Pons (tissue), 1 donor: ENCODE measurements at regions not wholly inside any gene's neighbourhood (a gene's known extent, or its start where the extent isn't known, plus 50 kb on each side); places are given as distances from the start of the nearest gene placed in this dataset.

Experiments used
- DNase-seq: peaks from one replicate; pipeline ENCODE4 v3.0.0-alpha.2; 2016; ENCODE audit warnings: low spot score

- no peak for DNase-seq
Measured at GRCh38 chr4:36966756-36967460, 277.6 kb upstream of the NWD2 start.

DNA sequence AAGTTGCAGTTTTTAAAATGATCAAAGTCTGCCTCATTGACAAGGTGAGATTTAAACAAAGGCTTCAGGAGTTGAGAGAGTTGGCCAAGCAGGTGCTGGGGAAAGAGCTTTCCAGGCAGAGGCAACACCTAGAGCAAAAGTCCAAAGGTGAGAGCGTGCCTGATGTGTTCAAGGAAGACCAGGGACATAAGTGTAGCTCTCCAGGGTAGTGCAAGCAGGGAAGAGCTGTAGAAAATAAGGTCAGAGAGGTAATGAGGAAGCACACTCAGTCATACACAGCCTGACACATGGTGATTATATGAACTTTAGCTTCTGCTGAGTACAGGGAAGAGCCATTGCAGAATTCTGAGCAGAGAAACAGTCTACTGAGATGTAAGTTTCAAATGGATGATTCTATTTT lies 265.0 kb upstream of the NWD2 start:
- DNase-seq, result no peak

DNA sequence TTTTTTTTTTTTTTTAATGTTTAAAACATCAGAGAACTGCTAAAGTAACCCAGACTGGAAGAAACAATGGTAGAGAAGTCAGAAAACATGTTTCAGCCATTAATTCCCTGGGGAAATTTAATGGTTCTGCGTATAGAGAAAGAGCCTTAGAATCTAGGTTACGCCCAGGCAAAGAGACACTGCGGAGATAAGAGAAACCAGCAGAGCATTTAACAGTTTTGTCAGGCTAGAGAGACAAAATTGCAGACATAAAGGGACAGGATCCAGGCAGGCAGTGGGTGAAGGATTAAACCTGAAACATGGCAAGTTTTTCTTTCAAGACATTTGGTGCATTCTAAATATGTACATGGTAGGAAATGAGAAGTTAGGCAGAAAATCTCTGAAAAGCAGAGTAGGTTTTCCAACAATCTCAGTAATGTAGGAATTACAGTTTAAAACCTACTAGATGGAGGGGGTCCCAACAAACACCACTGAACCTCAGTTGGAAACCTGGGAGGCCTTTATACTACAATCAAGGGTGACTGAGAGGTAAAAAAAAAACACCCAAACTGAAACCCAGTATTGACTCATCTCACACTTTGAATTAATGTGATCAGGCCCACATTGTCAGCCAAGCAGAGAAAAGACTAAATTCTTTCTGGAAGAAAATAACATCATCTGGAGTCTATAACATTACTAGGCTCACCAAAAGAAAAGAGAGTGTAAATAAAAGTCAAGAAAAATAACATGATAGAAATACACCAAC lies 254.2 kb upstream of the NWD2 start:
- no peak for DNase-seq

- no peak for DNase-seq
Measured at GRCh38 chr4:36997727-36998126, 246.8 kb upstream of the NWD2 start.

GRCh38 chr4:37000281-37000680 lies 244.3 kb upstream of the NWD2 start:
- DNase-seq, result no peak

DNA sequence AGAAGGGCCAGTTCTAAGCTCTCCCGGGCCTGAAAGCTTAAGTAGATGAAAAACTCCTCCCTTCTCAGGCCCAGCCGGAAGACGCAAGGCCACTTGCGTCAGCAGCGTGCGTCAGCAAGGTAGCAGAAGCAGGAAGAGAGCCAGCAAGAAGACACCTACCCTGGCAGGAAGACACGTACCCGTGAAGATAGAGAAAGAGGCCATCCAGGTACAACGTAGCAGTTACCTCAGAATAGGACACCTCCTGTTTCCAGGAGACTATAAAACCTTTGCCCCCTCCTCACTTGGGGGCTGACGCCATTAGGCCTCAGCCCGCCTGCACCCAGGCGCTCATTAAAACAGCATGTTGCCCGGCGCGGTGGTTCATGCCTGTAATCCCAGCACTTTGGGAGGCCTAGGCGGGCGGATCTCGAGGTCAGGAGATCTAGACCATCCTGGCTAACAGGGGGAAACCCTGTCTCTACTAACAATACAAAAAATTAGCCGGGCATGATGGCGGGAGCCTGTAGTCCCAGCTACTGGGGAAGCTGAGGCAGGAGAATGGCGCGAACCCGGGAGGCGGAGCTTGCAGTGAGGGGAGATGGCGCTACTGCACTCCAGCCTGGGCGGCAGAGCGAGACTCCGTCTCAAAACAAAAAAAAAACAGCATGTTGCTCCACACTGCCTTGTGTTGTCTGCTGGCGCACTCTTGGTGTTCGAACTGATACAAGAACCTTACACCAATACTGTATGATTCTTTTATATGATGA lies 242.7 kb upstream of the NWD2 start:
- DNase-seq, result no peak

DNA sequence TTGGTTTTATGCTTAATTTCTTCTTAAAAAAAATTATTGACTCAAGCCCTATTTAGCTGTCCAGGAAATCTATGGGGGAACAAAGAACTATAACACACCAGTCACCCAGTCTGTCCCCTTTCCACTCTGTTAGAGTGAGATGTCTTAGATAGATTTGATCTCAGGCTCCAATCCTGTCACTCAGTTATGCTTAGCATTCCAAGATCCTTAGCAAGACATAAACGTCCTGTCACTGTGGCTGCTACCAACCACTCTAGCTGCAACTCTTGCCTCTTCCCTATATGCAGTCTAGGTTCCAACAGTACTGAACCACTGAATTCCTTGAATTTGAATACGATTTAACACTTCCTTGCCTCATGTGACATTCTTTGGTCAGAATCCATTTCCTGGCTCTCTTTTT lies 241.9 kb upstream of the NWD2 start:
- DNase-seq, result no peak

GRCh38 chr4:37008199-37008598 lies 236.3 kb upstream of the NWD2 start:
- no peak for DNase-seq

- DNase-seq, result no peak
Measured at GRCh38 chr4:37014584-37014983, 230.0 kb upstream of the NWD2 start.

- no peak for DNase-seq
Measured at GRCh38 chr4:37015391-37015790, 229.2 kb upstream of the NWD2 start.

DNA sequence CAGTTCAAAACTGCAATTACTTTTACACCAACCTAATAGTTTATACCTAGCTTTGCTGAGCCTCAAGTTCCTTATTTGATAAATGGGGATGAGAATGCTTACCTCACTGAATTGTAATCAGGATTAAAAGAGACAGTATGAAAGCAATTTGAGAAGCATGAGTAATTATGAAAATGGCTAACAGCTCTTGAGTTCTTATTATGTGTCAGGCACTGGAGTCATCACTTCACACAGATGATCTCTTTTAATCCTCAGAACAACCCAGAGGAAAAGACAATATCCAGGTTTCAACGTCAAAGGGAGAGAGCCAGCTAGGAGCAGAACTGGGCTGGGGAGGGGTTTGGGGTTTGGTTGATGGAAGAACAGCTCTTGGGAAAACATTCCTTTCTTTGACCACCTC lies 221.0 kb upstream of the NWD2 start:
- DNase-seq, result no peak

DNA sequence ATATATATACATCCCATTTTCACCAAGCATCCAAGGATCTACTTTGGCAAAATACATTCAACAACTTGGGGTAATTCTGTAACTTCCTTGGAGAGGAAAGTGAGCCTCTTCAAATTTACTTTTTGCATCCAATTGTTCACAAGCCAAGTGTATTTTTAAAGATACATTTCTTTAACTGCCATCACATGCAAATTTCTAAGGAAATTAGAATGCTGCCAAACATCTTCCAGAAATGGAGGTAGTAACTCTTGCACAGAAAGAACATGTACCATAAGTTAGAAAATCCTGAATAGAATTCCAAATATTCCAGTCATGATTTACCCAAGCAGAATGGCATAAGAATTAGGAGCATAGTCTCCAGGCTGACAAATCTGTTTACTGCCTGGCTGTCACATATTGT lies 220.5 kb upstream of the NWD2 start:
- DNase-seq, result no peak

- DNase-seq, result no peak
Measured at GRCh38 chr4:37040816-37041215, 203.7 kb upstream of the NWD2 start.

DNA sequence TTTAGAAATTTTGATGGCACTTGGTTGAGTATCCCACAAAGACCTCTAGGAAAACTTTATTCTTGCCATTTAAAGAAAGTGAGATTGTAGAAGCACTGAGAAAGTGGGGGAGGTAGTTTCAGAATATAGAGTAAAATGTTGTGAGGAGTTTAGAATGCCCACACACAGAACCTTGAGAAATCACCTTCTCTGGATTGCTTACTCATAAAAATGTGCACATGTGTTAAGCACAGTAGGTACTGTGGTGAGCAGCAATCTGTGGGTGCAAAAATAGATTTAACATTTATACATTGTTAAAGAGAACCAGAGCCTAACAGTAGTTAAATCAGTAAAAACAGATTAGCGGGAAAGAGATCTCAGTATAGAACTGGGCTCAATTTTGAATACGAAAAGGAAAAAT lies 201.2 kb upstream of the NWD2 start:
- no peak for DNase-seq

GRCh38 chr4:37051111-37051510 lies 193.4 kb upstream of the NWD2 start:
- DNase-seq, result no peak

GRCh38 chr4:37051866-37052265 lies 192.7 kb upstream of the NWD2 start:
- no peak for DNase-seq

DNA sequence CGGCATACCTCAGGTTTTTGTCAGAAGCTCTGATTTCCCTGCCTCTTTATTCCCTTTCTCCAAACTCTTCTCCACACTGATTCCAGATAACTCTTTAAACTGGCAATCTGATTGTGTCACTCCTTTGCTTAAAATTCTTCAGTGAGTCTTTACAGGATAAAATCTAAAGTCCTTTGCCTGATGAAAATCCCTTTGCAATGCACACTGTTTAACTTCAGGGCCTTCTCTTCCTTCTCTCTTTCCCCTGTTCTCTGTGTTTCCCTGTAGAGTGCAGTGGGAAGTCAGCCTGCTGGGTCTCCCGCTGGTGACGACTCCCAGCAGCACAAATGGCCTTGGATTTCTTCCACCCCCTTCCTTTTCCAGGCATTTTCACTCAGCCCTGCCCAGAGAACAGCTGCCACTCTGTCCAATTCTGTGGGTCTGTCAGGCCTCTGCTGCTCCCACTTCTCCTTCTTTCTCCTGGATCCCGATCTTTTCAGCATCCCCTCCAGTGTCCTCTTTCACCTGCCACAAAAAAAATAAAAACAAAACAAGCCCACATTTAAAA lies 189.9 kb upstream of the NWD2 start:
- DNase-seq, result no peak

DNA sequence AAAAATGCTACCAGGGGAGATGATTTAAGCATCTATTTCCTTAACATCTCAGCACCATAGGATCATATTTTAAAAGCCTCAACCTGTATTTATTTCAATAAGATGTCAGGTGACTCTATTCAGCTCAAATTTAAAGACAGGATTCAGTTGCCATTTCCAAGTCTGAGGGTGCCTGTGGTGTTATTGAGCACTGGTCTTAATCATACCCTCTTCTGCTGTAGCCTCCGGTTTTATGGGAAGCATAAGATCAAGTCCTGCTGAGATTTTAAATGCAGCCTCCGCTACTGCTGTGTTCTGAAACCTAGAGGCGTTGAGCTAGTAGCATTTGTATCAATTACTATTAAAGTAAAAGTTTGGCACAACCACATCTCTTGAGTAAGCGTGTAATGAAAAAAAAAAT lies 185.7 kb upstream of the NWD2 start:
- DNase-seq, result no peak

DNA sequence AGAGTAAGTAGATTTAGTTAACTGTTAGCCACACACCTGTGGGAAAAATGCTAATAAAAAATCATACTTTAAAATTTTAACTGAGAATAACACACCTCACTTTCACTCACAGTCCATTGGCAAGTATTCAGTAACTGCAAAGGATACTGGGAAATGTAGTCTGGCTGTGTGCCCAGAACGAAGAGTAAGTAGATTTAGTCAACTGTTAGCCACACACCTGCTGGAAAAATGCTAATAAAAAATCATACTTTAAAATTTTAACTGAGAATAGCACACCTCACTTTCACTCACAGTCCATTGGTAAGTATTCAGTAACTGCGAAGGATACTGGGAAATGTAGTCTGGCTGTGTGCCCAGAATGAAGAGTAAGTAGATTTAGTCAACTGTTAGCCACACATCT lies 178.4 kb upstream of the NWD2 start:
- DNase-seq, result no peak

DNA sequence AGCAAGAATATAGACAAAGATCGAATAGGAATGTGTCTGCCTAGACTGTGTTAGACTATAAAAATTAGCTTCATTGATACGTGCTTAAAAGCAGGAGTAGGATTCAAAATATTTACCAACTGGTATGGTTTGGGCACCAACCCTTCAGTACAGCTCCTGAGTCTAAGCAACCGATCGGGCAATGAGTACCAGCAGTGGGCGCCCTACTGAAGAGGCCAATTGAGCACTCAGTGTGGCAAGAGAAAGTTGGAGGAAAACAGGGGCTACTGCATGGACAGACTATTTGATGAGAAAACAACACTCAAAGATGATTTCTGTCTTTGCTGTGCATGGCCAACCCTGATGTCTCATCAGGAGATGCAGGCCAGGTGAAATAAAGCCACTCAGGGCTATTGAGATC lies 176.0 kb upstream of the NWD2 start:
- no peak for DNase-seq

DNA sequence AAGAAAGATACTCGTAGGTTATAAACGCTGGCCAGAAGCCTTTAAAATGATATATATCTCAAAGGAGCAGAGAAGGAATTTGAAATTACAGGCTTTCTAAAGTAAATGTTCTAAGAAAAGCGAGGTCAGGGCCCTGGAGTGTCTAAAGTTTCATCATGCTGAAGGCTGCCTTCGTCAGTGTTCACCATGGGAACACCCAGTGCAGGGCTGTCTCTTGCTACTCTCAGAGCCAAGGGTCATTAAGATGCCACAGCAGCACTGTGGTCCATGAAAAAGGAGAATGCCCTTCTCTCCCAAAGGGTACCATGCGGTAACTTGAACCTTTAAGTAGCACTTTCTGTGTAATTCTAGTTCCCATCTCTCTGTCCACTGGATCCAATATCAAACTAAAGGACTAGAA lies 174.5 kb upstream of the NWD2 start:
- DNase-seq, result no peak

DNA sequence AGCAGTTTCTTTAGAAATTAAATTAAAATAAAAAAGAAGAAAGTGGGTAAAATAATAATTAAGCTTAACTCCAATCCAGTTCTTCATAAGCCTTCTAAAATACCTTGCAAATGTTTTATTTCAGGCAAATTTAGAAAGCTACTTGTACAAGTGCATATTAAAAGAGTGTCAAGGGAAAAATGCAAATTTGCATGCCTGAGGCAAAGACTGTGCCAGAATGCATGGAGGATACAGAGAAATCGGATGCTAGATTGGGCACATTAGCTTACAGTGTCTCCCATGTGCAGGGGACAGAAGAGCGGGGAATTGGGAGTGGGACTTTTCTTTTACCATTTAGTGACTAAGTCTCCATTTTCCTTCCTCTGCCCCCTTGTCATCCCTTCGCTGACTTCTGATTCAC lies 173.0 kb upstream of the NWD2 start:
- no peak for DNase-seq
